Anterior cingulate cortex (tissue), 58 donors: ENCODE measurements at regions not wholly inside any gene's neighbourhood (a gene's known extent, or its start where the extent isn't known, plus 50 kb on each side); places are given as distances from the start of the nearest gene placed in this dataset.

ENCODE experiments used
- DNase-seq, 58 donors: peaks; one replicate each; lab custom pipeline; 2025; lab: John Stamatoyannopoulos, UW

- no peak for DNase-seq
These were observed 197.7 kb upstream of the ROBO2 start for GRCh38 chr3:76842216-76842615.

DNA sequence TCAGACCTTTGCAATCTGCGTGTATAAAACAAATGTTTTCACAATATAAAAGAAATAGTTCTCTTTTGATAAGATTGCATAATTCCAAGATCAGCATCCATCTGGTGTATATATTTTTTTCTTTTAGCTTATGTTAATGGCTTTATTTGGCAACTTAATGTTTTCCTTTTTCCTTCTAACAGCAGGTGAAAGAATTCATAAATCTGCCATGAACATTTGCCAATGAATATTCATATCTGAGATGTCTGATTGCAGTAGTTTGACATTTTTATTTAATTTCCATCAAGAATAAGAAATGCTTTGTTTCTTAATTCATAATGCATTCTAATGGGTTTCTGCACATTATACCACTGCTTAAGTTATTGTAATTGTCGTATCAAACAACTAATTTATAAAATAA, 184.4 kb upstream of the ROBO2 start:
- DNase-seq, result no peak

GRCh38 chr3:76859596-76859995, 180.3 kb upstream of the ROBO2 start:
- no peak for DNase-seq

DNA sequence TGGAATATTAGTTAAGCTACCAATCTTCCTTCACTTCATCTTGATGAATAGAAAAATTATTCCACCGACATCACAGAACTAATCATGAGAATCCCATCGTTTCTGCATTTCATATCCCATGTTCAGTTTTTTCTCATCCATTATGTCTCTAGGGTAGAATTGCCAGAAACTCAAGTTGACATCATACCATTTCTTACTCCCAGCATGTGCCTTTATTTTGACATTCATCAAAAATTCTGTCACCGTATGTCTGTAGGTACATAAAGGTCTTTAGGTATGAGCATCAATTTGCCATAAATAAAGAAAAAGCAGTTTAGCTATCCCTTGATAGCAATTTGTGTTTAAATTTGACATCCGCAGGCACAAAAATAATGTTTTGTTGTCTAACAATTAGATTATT, 175.5 kb upstream of the ROBO2 start:
- DNase-seq, result no peak

- DNase-seq, result no peak
These were observed 173.0 kb upstream of the ROBO2 start for GRCh38 chr3:76866729-76867408.

DNA sequence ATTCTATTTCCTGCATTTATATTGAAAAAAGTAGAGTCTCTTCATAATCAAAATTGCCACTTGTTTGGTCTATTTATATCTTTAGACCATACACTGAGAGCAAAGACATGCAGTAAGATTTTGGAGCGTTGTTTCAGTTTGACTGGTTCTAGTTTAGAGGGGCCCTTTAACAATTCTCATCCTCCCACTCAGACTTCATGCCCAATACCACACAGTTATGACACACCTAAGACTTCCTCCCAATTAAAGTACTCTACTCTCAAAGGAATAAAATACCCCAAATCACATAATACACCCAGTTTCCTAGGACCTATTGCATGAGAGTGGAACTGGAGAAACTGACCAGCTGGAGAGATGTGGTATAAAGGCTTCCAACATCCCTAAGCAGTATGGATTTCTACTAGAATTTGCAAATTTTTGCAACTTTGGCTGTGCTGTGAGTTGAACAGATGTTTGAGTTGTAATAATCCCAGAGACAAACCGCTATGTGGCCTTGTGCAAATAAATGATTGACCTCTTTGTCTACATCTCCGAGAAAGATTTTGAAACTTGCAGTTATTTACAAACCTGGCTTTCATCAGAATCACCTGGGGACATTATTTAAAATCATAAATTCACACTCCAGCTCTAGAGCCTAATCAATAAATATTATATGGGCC, 170.0 kb upstream of the ROBO2 start:
- DNase-seq, result no peak

GRCh38 chr3:76871655-76872054, 168.2 kb upstream of the ROBO2 start:
- DNase-seq, result no peak

GRCh38 chr3:76872999-76873398, 166.9 kb upstream of the ROBO2 start:
- DNase-seq, result no peak

DNA sequence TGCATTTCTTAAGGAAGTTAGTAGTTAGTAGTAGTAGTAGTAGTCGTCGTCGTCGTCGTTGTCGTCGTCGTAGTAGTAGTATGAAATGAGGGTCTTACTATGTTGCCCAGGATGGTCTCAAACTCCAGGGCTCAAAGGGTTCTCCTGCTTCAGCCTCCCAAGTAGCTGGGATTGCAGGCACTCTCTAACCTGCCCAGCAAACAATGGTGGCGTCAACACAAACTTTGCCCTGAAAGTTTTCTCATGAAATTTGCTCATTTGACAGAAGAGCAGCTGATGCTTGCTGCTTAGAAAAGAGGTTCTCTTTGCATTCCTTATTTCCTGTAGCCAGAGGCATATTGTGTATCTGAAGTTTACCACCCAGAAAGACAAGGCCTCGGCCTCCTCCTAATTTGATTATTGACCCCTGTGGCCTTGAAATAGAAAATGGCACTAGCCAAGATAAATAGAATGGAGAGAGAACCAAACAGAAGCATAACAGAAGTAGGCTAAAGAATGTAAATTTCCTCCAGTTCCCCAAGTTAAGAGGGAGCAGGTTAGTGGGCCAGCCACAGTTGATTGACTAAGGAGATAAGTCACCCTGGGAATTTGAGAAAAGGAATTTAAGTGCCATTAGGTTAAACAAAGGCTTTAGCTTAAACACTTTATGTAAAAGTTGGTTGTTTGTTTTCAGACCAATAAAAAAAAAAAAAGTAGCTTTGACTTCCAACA, 166.2 kb upstream of the ROBO2 start:
- DNase-seq, result no peak

- no peak for DNase-seq
These were observed 159.9 kb upstream of the ROBO2 start for GRCh38 chr3:76879959-76880358.

- no peak for DNase-seq
These were observed 153.0 kb upstream of the ROBO2 start for GRCh38 chr3:76886761-76887500.

- DNase-seq, result no peak
These were observed 151.0 kb upstream of the ROBO2 start for GRCh38 chr3:76888856-76889255.

DNA sequence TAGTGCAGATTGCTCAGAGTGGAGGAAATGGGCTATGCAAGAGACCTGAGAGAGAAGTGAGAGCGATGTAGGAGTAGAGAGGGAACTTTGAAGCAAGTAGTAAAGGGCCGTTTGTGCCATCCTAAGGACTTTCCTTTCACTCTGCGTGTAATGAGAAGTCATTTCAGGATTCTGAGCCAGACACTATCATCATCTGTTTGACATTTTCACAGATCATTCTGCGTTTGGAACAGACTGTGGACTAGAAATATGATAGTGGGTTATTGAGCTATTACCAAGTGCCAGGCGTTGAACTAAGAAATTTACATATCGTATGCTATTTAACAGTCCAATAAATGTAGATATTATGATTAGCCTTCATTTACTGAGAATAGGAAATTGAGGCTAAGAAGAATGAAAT, 150.0 kb upstream of the ROBO2 start:
- no peak for DNase-seq

GRCh38 chr3:76897076-76897475, 142.8 kb upstream of the ROBO2 start:
- no peak for DNase-seq

DNA sequence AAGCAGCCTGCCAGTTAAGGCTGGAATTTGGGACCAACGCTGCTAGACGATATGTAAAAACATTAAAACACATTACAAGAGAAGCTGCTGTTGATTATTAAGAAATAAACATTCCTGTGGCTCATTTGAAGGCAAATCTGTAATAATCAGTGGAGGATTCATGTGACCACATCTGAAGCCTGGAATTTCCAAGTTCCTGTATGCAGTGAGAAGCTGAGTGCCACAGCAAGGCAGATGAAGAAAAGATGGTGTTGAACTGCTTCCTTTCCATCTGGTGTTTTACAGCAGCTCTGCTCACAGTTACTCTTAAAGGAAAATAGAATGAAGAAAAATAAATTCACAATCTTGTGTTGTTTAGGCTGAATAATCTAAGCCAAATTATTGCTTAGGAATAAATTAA, 139.3 kb upstream of the ROBO2 start:
- DNase-seq, result no peak

GRCh38 chr3:76908156-76908555, 131.7 kb upstream of the ROBO2 start:
- DNase-seq, result no peak

GRCh38 chr3:76912841-76913383, 127.0 kb upstream of the ROBO2 start:
- DNase-seq, result no peak

DNA sequence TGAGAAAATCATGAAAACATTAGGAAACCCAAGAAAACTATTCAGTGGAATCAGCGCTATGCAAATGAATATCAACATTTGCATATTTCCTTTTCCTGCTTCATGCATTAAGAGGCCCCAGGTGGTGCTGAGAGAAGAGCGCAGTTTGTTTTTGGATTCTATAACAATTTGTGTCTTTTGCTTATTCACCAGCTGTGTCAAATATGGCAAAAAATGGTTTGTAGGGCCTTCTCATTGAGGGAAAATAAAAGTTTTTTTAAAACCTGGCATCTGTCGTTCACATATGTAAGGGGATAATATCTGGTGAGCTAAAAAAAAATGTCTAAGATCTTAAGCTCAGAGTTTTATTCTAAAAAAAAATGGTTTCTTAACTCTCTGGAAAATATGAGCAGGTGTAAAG, 122.5 kb upstream of the ROBO2 start:
- peak in 1 of 58 donors; percentile 5 for DNase-seq

GRCh38 chr3:76920511-76920910, 119.4 kb upstream of the ROBO2 start:
- DNase-seq, result no peak

GRCh38 chr3:76923485-76923884, 116.4 kb upstream of the ROBO2 start:
- DNase-seq, result no peak

- DNase-seq, result no peak
These were observed 109.2 kb upstream of the ROBO2 start for GRCh38 chr3:76930712-76931111.
